Right lung (tissue), 2 donors: ENCODE measurements at regions not wholly inside any gene's neighbourhood (a gene's known extent, or its start where the extent isn't known, plus 50 kb on each side); places are given as distances from the start of the nearest gene placed in this dataset.

Experiments used
- DNase-seq, 2 donors: peaks; one replicate each; pipeline ENCODE4 v3.0.0-alpha.2; 2013

DNA sequence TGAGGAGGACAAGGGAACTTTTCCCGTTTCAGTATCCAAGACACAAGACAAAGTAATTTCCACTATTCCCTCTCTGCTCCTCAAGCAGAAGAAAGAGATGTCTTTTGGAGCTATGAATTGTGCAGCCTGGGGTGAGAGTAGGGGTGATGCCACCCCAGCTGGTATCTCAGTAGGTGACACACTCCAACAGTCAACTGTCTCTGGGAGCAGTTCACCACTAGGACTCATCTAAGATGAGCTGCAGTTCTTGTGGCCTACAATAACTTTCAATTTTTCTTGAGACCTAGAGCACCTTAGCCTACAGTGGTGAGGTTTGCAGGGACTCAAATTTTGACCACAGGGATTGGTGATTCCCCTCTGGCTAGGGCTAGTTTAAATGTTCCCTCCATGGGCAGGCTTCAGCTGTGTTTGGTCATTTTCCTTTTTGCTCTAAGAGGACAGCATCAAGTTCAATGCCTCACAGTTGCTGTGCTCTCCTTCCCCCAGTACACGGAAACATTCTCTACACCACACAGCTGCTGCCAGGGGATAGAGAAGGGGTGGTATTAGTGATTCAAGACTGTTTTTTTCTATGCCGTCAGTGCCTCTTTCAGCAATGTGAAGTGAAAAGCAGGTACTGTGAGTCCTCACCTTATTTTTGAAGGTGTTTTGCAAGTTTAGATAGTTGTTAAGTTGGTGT is 278.6 kb upstream of the RORB start:
- DNase-seq, result no peak

DNA sequence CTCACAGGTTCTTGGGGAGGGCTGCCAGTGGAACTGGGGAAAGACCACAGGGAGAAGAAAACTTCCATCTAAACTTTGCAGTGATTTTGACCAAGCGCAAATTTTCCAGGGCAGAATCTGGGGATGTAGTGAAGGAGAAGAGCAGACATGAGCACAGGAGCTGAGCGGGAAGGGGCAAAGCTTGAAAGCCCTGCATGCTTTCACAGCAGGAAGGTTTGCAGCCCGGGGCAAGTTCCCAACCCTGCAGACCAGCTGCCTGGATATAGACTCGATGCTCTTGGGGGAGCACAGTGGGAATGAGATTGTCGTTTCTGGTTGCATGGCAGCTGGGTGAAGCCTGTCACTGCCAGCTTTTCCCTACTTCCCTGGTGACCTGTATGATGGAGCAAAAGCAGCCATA is 276.8 kb upstream of the RORB start:
- DNase-seq, result no peak

DNA sequence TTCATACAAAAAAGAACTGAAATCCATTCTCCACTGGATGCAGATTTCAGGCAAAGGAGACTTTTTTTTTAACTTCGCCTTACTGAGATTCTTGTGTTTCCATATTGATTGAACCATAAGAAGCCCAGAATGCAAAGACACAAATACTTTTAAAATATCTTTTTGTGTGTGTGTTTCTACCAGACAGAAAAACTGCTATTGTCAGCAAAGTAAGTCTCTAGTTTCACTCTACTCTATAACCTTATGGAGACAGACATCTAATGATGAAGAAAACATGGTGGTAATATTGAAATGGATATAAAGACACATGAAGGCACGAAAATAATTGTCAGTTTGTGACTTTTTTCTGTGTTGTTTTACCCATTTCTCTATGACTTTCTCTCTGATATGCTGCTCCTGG is 260.3 kb upstream of the RORB start:
- DNase-seq, result no peak

DNA sequence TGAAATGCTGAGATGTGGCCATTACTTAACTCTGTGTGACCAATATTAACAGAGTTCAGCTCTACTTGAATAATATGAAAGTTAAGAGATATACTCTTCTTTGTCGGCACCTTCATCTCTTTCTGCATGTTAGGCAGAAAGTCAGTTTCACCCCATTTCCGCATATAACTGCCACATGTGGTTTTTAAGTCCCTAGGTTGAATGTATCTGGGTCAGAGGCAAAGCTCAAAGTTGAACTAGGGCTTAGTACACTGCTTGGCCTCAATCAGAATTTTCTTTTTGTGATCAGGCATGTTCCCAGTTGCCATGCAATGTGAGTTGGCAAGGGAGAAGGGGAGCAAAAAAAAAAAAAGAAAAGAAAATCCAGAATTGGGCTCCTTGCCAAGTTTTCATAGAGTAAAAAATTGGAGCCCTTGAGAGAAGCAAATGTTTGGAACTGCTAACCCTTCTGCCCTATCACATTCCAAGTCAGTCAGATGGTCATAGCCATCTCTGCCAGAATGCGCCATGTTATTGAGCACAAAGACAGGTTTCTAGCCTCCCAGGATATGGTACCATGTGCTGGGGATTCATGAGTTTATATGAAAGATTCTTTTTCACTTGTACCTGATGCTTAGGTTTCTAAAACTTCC is 251.2 kb upstream of the RORB start:
- DNase-seq, result no peak

DNA sequence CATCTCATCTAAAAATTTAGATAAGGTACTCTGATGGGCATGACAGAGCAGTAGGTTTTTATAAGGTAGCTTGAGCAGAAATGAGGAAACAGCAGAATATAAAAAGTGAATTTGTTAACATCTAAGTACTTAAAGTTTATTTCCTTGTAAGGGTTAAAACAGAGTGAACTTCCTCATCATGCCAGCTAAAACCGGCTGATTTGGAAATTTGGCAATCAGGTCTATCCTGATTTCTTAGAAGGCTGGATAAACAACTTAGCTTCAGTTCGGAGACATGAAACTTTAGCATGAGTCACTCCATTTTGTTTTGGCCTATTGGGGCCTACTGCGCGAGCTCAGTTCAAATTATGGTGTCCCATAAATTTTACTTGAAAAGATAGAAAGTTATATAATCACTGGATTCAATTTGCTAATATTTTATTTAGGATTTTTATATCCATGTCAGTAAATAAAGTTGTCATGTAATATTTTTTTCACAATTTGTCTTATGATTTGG is 241.6 kb upstream of the RORB start:
- DNase-seq, result no peak

DNA sequence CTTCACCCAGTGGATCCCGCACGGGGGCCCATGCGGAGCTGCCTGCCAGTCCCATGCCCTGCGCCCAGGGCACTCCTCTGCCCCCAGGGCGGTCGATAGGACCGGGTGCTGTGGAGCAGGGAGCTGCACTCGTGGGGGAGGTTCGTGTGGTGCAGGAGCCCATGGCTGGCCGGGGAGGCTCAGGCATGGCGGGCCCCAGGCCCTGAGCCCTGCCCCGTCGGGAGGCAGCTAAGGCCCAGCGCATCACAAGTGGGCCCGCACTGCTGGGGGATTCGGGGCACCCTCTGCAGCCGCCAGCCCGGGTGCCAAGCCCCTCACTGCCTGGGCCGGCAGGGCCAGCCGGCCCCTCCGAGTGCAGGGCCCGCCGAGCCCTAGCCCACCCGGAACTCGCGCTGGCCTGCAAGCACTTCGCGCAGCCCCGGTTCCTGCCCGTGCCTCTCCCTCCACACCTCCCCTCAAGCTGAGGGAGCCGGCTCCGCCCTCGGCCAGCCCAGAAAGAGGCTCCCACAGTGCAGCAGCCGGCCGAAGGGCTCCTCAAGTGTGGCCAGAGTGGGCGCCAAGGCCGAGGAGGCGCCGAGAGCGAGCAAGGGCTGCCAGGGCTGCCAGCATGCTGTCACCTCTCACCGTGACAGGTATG is 221.1 kb upstream of the RORB start:
- no peak for DNase-seq

DNA sequence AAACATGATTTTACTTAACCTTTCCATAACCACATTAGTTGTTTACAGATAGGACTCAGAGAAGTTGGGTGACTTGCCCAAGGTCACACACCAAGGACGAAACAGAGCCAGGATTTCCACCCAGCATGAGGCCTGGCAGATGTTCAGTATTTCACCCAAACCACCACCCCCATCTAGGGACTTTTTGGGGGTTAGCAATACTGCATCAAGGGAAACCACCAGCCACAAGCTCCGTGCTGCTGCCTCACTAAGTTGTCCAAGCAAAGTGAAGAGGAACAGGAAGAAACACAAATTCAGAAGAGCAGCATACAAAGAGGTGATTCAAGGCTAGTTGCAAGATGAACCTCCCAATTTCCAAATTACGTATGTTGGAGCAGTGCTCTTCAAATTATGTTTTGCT is 219.6 kb upstream of the RORB start:
- no peak for DNase-seq

DNA sequence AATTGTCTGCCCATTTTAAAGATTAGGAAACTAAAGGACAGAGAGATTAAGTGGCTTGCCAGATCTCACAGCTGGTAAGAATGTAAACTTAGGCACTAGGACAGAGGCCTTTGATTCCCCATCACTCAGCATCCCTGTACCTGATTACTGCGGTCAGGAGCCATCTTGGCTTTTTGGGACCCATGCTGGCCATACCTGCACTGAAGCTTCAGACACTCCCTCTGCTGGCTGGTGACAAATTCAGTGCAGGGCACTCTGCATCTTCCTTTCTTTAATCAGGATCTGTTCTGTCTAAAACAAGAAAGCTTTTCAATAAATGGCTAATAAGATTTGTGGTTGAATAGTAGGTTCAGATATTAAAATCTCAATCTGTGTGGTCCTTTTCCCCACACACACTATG is 215.5 kb upstream of the RORB start:
- no peak for DNase-seq

DNA sequence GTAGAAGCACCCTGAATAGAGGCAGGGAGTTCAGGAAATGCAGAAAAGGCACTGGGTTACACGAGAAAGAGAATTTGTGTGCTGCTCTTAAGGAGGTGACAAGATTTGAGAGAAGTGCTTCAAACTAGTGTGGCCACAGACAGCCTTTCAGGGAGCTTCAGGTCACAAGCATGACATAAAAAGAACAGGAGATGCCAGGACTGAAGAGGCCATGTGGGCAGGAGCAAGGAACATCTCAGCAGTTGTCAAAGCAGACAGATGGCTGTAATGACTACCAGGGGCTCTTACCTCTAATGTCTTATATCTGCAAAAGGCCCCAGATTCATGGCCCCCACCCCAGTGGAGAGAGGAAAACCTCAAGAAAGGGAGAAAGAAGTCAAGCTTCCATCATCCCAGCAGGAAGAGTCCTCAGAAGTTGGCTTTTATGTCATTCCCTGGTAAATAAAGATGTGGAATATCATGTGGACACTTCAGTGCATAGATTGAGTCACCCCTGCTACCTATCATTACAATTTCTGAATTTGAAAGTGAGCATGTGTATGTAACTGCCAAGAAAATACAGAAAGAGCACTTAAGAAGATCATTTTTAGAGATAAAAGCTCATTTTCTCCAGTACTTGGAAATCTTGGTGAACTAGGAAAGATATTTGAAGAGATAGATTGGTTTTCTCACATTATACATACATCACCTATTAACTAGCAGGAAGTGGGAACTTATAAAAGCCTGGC is 214.4 kb upstream of the RORB start:
- DNase-seq, result no peak

DNA sequence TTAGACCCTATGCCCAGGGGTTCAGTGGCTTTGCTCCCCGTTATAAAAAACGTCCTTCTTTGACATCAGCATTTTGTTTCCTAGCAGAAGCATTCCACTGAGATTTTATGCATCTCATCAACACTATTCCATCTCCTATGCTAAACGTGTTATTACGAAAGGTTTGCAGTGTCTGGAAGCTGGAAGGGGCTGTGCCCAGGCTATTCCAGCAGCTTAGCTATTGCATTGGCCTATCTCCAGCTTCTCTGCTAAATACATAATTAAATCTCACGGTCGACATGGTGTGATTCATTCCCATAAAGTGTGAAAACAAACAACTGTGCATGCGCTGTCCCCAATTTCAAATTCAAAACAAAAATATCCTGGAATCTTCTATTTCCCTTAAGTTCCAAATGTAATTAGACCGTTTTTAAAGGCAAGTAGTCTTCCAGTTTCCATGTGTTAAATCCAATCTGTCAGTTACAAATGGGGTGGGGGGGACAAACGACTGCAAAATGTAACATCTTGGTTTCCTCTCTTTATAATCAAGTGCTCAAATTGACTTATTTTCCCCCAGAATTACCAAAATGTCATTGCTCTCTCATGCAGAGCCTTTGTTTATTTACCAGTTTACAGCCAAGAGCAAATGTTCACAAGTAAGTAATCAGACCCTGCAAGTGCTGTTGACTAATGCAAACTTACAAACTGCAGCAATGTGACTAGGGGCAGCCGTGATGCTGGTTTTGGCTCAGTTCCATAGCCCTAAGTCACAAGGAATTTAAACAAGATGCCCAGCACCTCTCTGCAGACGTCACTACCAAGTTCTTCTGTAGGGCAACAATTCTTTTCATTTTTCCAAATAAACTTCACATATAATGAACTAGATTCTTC is 212.3 kb upstream of the RORB start:
- DNase-seq, result no peak

DNA sequence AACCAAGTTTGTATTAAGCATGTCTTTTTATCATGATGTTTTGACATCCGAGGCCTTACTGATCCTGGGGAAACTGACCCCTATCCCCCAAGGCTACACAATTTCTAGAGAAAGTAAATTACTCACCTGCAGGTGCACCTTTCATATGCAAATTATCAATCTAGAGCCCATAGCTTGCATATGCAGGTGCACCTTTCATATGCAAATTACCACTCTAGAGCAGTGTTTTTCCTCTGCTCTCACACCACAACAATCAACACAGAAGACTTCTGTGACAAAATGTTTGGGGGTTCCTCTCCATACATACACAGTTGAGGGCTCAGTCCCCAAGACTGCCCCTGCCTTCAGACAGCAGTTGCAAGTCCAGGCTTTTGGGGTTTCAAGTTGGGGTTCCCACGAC is 203.7 kb upstream of the RORB start:
- no peak for DNase-seq

DNA sequence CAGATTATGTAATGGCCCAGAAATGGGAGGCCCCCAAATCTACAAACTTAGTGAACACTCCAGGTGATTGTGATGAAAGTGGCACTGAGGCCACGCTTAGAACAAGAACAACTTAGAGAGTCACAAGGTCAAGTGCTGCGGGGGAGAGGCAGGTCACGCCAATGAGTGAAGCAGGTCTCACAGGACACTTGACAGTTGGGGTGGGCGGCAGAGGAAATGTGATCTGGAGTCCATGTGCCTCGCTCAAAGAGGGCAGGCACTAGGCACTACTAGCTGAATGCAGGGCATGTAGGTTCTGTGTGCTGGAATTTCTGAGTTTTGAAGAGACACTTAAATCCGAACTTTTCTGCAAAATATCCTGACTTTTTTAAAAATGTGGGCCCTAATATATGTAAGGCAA is 193.2 kb upstream of the RORB start:
- DNase-seq, result no peak

DNA sequence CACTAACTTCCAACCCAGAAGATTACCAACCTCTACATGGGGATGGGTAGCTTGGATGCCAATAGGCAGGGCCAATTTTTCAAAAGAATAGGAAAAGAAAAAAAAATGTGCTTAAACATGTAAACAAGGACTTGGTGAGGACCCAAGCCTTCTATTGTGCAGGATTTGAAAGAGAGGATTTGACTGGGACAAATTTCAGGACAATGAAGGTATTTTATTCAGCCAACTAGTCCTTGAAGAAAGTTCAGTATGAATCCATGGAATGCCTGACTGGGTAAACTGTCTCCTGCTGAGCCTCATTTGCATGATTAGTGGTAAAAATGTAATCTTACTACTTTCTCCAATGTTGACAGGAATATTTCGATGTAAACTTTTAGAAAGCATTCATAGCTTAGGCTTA is 192.5 kb upstream of the RORB start:
- no peak for DNase-seq

DNA sequence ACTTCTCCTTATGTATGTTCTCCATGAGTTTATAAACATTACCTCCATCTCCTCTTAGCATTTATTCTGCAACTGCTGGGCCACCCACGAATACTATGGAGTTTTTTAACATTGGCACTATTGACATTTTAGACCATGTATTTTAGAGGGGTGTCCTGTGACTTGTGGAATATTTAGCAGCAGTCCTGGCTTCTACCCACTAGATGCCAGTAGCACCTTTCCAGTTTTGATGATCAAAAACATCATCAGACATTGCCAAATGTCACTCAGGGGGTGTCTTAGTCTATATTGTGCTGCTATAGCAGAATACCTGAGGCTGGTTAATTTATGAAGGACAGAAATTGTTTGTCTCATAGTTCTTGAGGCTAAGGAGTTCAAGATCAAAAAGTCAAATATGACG is 187.5 kb upstream of the RORB start:
- DNase-seq, result no peak

DNA sequence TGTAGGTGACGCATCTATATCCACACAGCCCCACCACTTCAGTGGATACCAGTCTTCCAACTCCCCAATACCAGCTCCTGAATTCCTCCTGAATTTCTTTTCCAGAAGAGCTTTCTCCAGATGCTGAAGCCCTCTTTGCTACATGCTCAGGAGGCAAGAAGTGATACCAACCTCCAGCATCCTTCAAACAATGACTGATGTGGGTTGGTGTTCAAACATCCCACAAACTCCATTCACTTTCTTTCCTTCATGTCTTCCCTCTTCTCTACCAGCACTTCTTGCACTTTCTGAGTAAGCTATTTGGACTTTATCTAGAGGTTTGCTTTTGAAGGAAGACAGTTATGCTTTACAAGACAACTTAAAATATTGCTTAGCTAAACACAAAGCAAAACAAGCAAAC is 179.9 kb upstream of the RORB start:
- DNase-seq, result no peak

DNA sequence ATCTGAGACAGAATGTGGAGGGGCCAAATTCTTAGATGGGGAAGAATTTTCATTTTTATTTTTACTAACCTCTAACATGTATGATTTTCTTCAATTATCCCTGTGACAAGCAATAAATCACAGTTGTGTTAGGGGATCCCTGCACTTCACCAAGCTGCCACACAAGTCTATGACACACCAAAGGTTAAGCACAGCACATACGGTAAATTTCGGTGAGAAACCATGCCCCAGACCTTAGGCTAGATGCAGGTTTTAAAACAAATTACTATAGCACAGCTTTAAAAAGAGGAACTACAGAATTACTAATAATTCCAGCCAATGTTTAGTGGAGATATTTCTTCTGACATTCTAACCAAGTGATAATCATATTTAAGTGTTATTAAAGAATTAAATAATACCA is 175.7 kb upstream of the RORB start:
- no peak for DNase-seq

DNA sequence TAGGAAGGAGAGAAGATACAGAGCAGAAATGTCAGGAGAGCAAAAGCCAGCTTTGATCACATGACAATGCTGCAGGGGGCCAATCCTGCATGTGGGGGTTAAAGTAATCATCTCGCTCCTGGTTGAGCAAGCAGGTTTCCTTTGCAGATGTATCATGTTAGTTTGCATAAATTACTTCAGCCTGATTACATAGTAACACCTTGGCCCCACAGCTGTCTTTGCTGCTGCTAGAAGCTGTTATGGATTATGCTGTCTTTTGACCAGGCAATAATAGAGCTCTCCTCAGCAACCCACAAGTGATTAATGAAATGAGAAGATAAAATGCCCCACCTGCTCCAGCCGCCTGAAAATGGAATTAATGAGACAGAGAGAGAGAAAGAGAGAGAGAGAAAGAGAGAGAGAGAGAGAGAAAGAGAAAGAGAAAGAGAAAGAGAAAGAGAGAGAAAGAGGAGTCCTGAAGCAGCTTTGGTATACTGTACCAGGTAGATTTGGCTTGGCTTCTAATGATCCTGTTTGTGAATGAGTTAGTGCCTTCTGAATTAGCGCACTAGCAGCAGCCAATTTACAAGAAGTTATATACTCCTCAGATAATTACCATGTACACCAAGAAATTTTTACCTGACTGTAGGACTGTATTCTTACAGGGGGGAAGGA is 174.3 kb upstream of the RORB start:
- DNase-seq, result no peak

DNA sequence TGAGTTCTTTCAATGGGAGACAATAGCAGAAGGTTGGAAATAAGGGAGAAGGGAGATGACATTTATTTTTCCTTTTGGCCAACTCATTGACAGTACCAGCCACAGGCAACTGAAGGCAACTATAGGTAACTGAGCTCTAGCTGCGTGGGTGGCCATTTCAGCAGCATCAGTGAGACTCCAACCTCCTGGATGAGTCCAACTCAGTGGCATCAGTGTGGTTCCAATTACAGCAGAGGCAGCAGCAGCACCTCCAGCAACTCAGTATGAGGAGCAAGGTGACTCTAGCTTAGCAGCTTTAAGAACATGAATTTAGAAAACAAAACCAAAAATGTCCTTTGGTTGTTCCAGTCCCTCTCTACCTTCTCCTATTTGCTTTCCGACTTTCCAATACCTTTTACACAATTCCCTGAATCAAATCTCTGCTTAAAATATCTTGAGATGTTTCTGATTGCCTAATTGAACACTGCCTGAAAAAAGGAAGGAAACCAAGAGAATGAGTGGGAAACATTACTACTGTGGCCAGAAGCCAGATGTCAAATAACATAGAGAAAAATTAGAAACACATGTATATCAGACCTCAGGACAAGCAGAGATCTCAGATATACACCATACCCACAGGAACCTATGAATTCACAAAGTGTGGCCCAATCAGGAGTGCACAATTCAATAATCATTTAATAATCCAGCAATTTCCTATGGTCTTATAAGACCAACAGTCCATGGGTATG is 166.5 kb upstream of the RORB start:
- no peak for DNase-seq

DNA sequence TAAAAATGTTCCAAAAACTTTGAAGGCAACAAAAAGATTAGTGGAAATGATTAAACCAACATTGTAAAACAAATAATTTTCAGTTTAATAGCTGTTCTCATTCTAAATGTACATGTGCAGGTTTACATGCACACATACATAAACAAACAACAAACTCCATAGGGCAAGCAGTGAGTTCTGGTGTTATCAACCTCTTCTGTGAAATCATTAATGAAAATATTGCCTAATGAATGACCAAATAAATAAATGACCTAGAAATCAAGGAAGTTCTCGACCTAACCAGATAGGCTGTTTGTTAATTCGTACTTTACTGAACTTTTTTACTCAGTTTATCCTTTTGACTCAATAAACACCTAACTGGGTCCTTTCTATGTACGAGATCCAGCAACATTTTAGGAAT is 165.5 kb upstream of the RORB start:
- no peak for DNase-seq

DNA sequence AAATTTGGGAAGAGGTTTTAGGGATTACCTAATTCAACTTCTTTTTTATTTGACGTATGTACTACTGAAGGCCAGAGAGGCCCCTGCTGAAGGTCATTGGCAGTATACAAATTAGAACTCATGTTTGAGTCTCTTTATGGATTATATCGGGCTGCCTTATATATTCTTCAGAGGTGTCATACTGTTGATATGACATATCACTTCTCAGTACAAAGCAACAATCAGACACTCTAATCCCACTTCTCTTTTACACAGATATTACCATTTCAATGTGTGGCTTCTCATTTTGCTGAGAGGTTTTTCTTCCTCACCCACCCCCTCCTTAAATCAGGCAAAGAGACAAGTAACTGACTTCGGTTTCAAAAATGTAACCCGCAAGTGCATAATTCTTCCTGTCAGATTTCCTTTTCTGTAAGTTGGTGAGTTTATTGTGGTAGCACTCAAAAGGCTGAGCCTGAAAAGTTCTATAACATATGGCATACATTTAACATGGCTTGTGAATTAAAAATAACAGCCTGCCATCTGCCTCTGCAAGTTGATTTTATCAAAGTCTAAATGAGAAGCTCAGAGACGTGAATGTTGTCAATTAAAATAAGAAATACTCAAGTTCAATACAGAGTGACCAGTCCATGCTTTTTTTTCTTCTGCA is 163.6 kb upstream of the RORB start:
- DNase-seq, result no peak
